Endothelial cell of umbilical vein (primary cell): ENCODE measurements at regions not wholly inside any gene's neighbourhood (a gene's known extent, or its start where the extent isn't known, plus 50 kb on each side); places are given as distances from the start of the nearest gene placed in this dataset.

Source experiments
- BruUV-seq: library from RNA; stranded (reverse); fragments of 400-500 nt; replicated peaks from 2 replicates; lab custom pipeline; 2021; lab: Mats Ljungman, UMichigan
- CTCF ChIA-PET: fragments of 300-600, 350-600 bp; sonication (Branson Sonifier 250); formaldehyde crosslinking; loops from one replicate; lab custom pipeline; 2021; ENCODE audit warnings: antibody characterized with exemption, inconsistent platforms; lab: Charles Lee
- POLR2A ChIA-PET: fragments of 300-600, 350-600 bp; sonication (Branson Sonifier 250); formaldehyde crosslinking; loops from one replicate; lab custom pipeline; 2021; ENCODE audit warnings: antibody characterized with exemption, inconsistent platforms; lab: Charles Lee
- DNase-seq: peaks from one replicate; pipeline ENCODE4 v3.0.0-alpha.2; 2011; ENCODE audit warnings: low read depth, low spot score
- FAIRE-seq: peaks from 2 replicates; lab custom pipeline; 2011; peaks lifted over from hg19 to GRCh38; lab: Jason Lieb, UNC
- H2AFZ ChIP-seq: 2 replicates; pipeline ENCODE4 v1.6.0; 2012; ENCODE audit warnings: low read depth, low read length, control low read depth, inconsistent platforms
- H3K27ac ChIP-seq: 2 replicates; pipeline ENCODE4 v1.5.1; 2011; ENCODE audit warnings: low read depth, mild to moderate bottlenecking, control low read depth, low read length, moderate library complexity; ENCODE audit not compliant: insufficient read depth
- H3K27me3 ChIP-seq, 2 experiments: 2 replicates each; pipeline versions ENCODE4 v1.6.0 to v1.6.1; 2011; ENCODE audit warnings: low read length in 2 of 2, mixed read lengths in 1 of 2; ENCODE audit not compliant: control insufficient read depth in 2 of 2, insufficient read depth in 2 of 2
- H3K36me3 ChIP-seq, 2 experiments: 2 replicates in 1 of 2; 3 replicates in 1 of 2; pipeline ENCODE4 v1.5.1; 2011; ENCODE audit warnings: low read length in 2 of 2, mild to moderate bottlenecking in 1 of 2, moderate library complexity in 1 of 2; ENCODE audit not compliant: control insufficient read depth in 2 of 2, insufficient read depth in 2 of 2; ENCODE audit errors: extremely low read depth in 1 of 2
- H3K4me1 ChIP-seq: 3 replicates; pipeline ENCODE4 v1.5.1; 2011; ENCODE audit warnings: mild to moderate bottlenecking, low read length; ENCODE audit not compliant: control insufficient read depth, insufficient read depth; ENCODE audit errors: extremely low read depth
- H3K4me2 ChIP-seq: 2 replicates; pipeline ENCODE4 v1.6.1; 2011; ENCODE audit warnings: low read length, control low read depth, mixed read lengths; ENCODE audit not compliant: insufficient read depth
- H3K4me3 ChIP-seq, 3 experiments: fragments of 200-600 bp in 1 of 3; sonication (generic), shearing (Covaris generic) in 1 of 3; replicated peaks in 1 of 3; 2 replicates each; pipeline ENCODE4 v1.5.1; 2011 to 2016; ENCODE audit warnings: control low read depth in 3 of 3, low read length in 3 of 3, mild to moderate bottlenecking in 2 of 3, inconsistent platforms in 1 of 3, low read depth in 1 of 3, moderate library complexity in 1 of 3; ENCODE audit not compliant: insufficient read depth in 1 of 3
- H3K79me2 ChIP-seq: 2 replicates; pipeline ENCODE4 v1.6.0; 2012; ENCODE audit warnings: low read length, inconsistent platforms; ENCODE audit not compliant: control insufficient read depth, insufficient read depth
- H3K9ac ChIP-seq: replicated peaks from 2 replicates; pipeline ENCODE3; 2011; ENCODE audit warnings: low read length, control low read depth; ENCODE audit not compliant: insufficient read depth; ENCODE audit errors: extremely low read depth
- H3K9me1 ChIP-seq: replicated peaks from 3 replicates; pipeline ENCODE4 v1.6.0; 2011; ENCODE audit warnings: mild to moderate bottlenecking, low read length; ENCODE audit not compliant: control insufficient read depth, insufficient read depth; ENCODE audit errors: extremely low read depth
- H3K9me3 ChIP-seq: replicated peaks from 2 replicates; pipeline ENCODE4 v1.5.1; 2012; ENCODE audit warnings: low read length, inconsistent platforms; ENCODE audit not compliant: control insufficient read depth, insufficient read depth
- H4K20me1 ChIP-seq: replicated peaks from 2 replicates; pipeline ENCODE3; 2011; ENCODE audit warnings: mild to moderate bottlenecking, low read length; ENCODE audit not compliant: control insufficient read depth, insufficient read depth; ENCODE audit errors: extremely low read depth
- GATA2 ChIP-seq: IDR thresholded peaks from 2 replicates; pipeline ENCODE4 v1.7.0; 2011; ENCODE audit warnings: low read depth, mild to moderate bottlenecking, moderate library complexity, mixed read lengths, low read length; ENCODE audit not compliant: insufficient read length, insufficient read depth
- MYC ChIP-seq: IDR thresholded peaks from one replicate; pipeline ENCODE4 v1.6.1; 2011; ENCODE audit warnings: mild to moderate bottlenecking, low read depth, low read length
- POLR2A ChIP-seq: IDR thresholded peaks from 2 replicates; pipeline ENCODE4 v1.6.1; 2012; ENCODE audit warnings: low read depth, mild to moderate bottlenecking, control low read depth, low read length
- POLR2AphosphoS5 ChIP-seq: IDR thresholded peaks from 2 replicates; pipeline ENCODE4 v1.6.1; 2012; ENCODE audit warnings: low read depth, mild to moderate bottlenecking, control low read depth, low read length, moderate library complexity; ENCODE audit not compliant: insufficient read depth
- dilution Hi-C: fragments of 300-500 bp; cut with MboI; formaldehyde crosslinking; loops from one replicate; pipeline ENCODE4 v1.15.0; 2019; ENCODE audit warnings: low sequenced_read_pairs; ENCODE audit not compliant: extremely low pct_ligation_motif_present
- intact Hi-C: fragments of 100-400 bp; cut with micrococcal nuclease; formaldehyde crosslinking; loops from one replicate; pipeline ENCODE4 v1.10.0; 2022
- TF ChIP-seq, protein P1 (sequence below), 2 donors: IDR thresholded peaks; 1 replicate in 1 of 2; 2 replicates in 1 of 2; pipeline ENCODE4 v1.5.1; 2011; ENCODE audit warnings: low read length in 2 of 2, mild to moderate bottlenecking in 2 of 2, moderate library complexity in 2 of 2, control low read depth in 1 of 2, inconsistent platforms in 1 of 2, low read depth in 1 of 2; ENCODE audit not compliant: insufficient read depth in 1 of 2; ENCODE audit errors: extremely low read depth in 1 of 2

DNA sequence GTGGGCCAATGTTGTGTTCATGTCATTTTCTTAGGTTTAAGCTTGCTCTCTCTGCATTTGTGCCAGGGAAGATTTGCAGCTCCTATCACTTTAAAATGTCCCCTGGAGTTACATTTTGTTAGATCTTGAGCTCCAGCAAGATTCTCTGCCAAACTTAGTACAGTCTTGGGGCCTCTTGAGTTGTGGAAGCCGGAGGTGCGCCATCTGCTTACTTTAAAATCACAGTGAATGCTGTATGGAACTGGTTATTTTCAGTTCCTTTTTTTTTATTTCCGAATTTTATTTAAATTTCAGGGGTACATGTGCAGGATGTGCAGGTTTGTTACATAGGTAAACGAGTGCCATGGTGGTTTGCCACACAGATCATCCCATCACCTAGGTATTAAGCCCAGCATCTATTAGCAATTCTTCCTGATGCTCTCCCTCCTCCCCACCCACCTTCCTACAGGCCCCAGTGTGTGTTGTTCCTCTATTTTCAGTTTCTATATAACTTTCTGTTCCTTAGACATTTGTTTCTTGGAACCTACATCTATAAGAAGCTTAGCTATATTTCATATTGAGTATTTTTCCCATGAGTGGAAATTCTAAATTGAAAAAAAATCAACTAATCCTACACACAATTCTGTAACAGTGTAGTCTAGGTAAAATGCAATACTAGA lies 114.4 kb upstream of the CREB5 start:
- dilution Hi-C loops (no loop called here), intact Hi-C loops (loop anchor here (5.0 kb wide), 1 partner anchor 624 kb away; no protein-coding TSS in a partner anchor)
- ChIA-PET POLR2A (no interaction called here), CTCF (interaction anchor here (1.0 to 2.3 kb wide), 7 partner anchors 9 to 1102 kb away, joined by 3 to 20 read pairs (median 4); no protein-coding TSS in a partner anchor)
- Histone ChIP-seq H3K9me3 (no peaks in the 10 kb centered on the region), H3K27me3 (peaks cover 0 to 2% of the 10 kb centered on the region in 2 experiments), H3K4me1 (no peaks in the 10 kb centered on the region), H3K79me2 (no peaks in the 10 kb centered on the region), H3K9ac (no peak overlapping the region), H3K27ac (no peak overlapping the region), H3K4me3 (no peak overlapping the region), H4K20me1 (no peaks in the 10 kb centered on the region), H3K4me2 (no peak overlapping the region), H3K9me1 (no peaks in the 10 kb centered on the region), H2AFZ (no peak overlapping the region), H3K36me3 (no peaks in the 10 kb centered on the region)
- FAIRE-seq (no peak), DNase-seq (no peak)
- TF ChIP-seq GATA2 (no peak), POLR2AphosphoS5 (no peak), MYC (no peak)
- BruUV-seq, result no TSS peak

DNA sequence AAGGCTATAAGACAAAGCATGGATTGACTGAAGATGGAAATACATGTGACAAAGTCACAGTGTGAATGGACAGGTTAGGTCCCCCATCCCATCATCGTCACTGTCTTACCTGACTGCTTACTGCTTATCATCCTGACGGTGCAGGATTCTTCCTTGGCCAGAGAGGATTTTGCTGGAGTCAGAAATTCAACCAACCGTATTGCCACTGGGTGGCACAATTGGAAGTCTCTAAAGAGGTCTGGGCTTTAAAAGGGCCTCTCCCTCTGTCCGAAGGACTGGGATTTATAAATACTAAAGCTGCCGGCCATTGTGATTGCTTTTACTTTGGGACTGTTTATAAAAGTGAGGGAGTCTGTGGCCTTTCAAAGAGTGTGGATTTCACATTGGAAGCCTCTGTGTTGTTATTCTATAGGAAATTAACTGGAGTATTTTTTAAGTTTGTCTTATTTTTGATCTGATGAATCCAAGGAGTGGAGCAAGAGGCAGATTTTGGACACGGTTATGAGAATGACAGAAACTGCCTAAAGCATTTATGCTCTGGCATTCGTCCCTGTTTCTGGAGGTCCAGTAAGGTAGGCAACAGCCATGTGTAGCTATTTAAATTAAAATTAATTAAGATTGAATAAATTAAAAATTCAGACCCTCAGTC lies 113.3 kb upstream of the CREB5 start:
- H3K79me2 ChIP-seq, result no peaks in the 10 kb centered on the region
- H3K4me1 ChIP-seq, result no peaks in the 10 kb centered on the region
- no peak overlapping the region for H3K4me3 ChIP-seq
- H2AFZ ChIP-seq, result no peak overlapping the region
- H3K36me3 ChIP-seq, result no peaks in the 10 kb centered on the region
- H3K27me3 ChIP-seq, result no peaks in the 10 kb centered on the region
- no peak overlapping the region for H3K27ac ChIP-seq
- no peaks in the 10 kb centered on the region for H3K9me3 ChIP-seq
- BruUV-seq, result no TSS peak
- H3K4me2 ChIP-seq, result no peak overlapping the region
- no peaks in the 10 kb centered on the region for H3K9me1 ChIP-seq
- TF ChIP-seq POLR2A, result no peak
- TF ChIP-seq, protein P1, sequence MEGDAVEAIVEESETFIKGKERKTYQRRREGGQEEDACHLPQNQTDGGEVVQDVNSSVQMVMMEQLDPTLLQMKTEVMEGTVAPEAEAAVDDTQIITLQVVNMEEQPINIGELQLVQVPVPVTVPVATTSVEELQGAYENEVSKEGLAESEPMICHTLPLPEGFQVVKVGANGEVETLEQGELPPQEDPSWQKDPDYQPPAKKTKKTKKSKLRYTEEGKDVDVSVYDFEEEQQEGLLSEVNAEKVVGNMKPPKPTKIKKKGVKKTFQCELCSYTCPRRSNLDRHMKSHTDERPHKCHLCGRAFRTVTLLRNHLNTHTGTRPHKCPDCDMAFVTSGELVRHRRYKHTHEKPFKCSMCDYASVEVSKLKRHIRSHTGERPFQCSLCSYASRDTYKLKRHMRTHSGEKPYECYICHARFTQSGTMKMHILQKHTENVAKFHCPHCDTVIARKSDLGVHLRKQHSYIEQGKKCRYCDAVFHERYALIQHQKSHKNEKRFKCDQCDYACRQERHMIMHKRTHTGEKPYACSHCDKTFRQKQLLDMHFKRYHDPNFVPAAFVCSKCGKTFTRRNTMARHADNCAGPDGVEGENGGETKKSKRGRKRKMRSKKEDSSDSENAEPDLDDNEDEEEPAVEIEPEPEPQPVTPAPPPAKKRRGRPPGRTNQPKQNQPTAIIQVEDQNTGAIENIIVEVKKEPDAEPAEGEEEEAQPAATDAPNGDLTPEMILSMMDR (IDR thresholded peaks at IDR 0.05; ENCODE audit: extremely low read depth in 1 of 2, insufficient read depth in 1 of 2, low read depth in 1 of 2, low read length in 2 of 2), result peak; percentile 36 to 48
- no peak for TF ChIP-seq MYC
- ChIA-PET POLR2A (no interaction called here), CTCF (interaction anchor here (0.5 to 2.3 kb wide), 14 partner anchors 8 to 808 kb away, joined by 3 to 20 read pairs (median 4); no protein-coding TSS in a partner anchor)
- FAIRE-seq (peak; percentile 68), DNase-seq (peak; percentile 53)
- intact Hi-C loops, result loop anchor here (1.0 to 5.0 kb wide), 3 partner anchors 327 to 623 kb away; no protein-coding TSS in a partner anchor
- H3K9ac ChIP-seq, result no peak overlapping the region
- dilution Hi-C loops, result no loop called here
- no peaks in the 10 kb centered on the region for H4K20me1 ChIP-seq
